Suprapubic skin (tissue), 4 donors: ENCODE measurements at regions not wholly inside any gene's neighbourhood (a gene's known extent, or its start where the extent isn't known, plus 50 kb on each side); places are given as distances from the start of the nearest gene placed in this dataset.
"Not testable (repeated sequence)": the region's sequence is repeated elsewhere in the genome, so short reads cannot be mapped to it uniquely, and the experiment has no call there.

Experiments
- POLR2A ChIP-seq, 2 donors: fragments of 450-650 bp; IDR thresholded peaks; one replicate each; pipeline ENCODE4 v1.6.1; 2017; ENCODE audit warnings: antibody characterized with exemption in 2 of 2, mild to moderate bottlenecking in 2 of 2, moderate library complexity in 2 of 2
- POLR2AphosphoS5 ChIP-seq, 3 donors: sonication (generic); formaldehyde crosslinking; IDR thresholded peaks; one replicate each; pipeline ENCODE4 v1.6.1; 2017; ENCODE audit warnings: antibody characterized with exemption in 3 of 3
- TF ChIP-seq, protein P1 (sequence below), 2 donors: fragments of 200-600 bp in 1 of 2; fragments of 450-650 bp in 1 of 2; sonication (generic) in 1 of 2; IDR thresholded peaks; one replicate each; pipeline ENCODE4 v1.5.1; 2016 to 2019; ENCODE audit warnings: antibody characterized with exemption in 2 of 2, mild to moderate bottlenecking in 1 of 2, moderate library complexity in 1 of 2

- TF ChIP-seq, protein P1, sequence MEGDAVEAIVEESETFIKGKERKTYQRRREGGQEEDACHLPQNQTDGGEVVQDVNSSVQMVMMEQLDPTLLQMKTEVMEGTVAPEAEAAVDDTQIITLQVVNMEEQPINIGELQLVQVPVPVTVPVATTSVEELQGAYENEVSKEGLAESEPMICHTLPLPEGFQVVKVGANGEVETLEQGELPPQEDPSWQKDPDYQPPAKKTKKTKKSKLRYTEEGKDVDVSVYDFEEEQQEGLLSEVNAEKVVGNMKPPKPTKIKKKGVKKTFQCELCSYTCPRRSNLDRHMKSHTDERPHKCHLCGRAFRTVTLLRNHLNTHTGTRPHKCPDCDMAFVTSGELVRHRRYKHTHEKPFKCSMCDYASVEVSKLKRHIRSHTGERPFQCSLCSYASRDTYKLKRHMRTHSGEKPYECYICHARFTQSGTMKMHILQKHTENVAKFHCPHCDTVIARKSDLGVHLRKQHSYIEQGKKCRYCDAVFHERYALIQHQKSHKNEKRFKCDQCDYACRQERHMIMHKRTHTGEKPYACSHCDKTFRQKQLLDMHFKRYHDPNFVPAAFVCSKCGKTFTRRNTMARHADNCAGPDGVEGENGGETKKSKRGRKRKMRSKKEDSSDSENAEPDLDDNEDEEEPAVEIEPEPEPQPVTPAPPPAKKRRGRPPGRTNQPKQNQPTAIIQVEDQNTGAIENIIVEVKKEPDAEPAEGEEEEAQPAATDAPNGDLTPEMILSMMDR (IDR thresholded peaks at IDR 0.05): not testable (repeated sequence)
- TF ChIP-seq POLR2A, POLR2AphosphoS5 (IDR thresholded peaks at IDR 0.05): not testable (repeated sequence)
Observed at GRCh38 chr9:97089361-97089760, 50.4 kb upstream of the CTSV start.
